Left ventricle myocardium inferior (tissue), 1 donor: ENCODE measurements at regions not wholly inside any gene's neighbourhood (a gene's known extent, or its start where the extent isn't known, plus 50 kb on each side); places are given as distances from the start of the nearest gene placed in this dataset.

Source experiments
- DNase-seq: peaks from one replicate; pipeline ENCODE4 v3.0.0-alpha.2; 2020
- H3K27ac ChIP-seq: fragments of 200-600 bp; replicated peaks from 2 replicates; pipeline ENCODE4 v1.8.0; 2021
- H3K27me3 ChIP-seq: fragments of 200-600 bp; 2 replicates; pipeline ENCODE4 v1.8.0; 2021; ENCODE audit warnings: low read depth
- H3K36me3 ChIP-seq: fragments of 200-600 bp; 2 replicates; pipeline ENCODE4 v1.8.0; 2021
- H3K4me1 ChIP-seq: fragments of 200-600 bp; 2 replicates; pipeline ENCODE4 v1.8.0; 2021
- H3K4me3 ChIP-seq: fragments of 200-600 bp; 2 replicates; pipeline ENCODE4 v1.8.0; 2021; ENCODE audit warnings: mild to moderate bottlenecking, moderate library complexity
- H3K9me3 ChIP-seq: fragments of 200-600 bp; replicated peaks from 2 replicates; pipeline ENCODE4 v1.8.0; 2021
- CTCF ChIP-seq: fragments of 200-600 bp; IDR thresholded peaks from 2 replicates; pipeline ENCODE4 v1.8.0; 2021; ENCODE audit warnings: antibody characterized with exemption, mild to moderate bottlenecking, borderline replicate concordance
- intact Hi-C: fragments of 100-400 bp; cut with micrococcal nuclease; formaldehyde crosslinking; loops from one replicate; pipeline ENCODE4 v1.11.0; 2022
- donor health status: DM: no; HTN: yes; CAD: no; lungs with severe emphysema.

GRCh38 chr22:48382197-48382596, 1445.5 kb downstream of the BRD1 start:
- no peak overlapping the region for H3K4me3 ChIP-seq
- no peak for TF ChIP-seq CTCF
- peaks cover 43% of the 10 kb centered on the region for H3K9me3 ChIP-seq
- H3K27ac ChIP-seq, result no peak overlapping the region
- no peak for DNase-seq
- H3K27me3 ChIP-seq, result peaks cover 45% of the 10 kb centered on the region
- H3K4me1 ChIP-seq, result no peaks in the 10 kb centered on the region
- H3K36me3 ChIP-seq, result no peaks in the 10 kb centered on the region
- intact Hi-C loops, result no loop called here

- TF ChIP-seq CTCF, result no peak
- intact Hi-C loops, result no loop called here
- H3K36me3 ChIP-seq, result no peaks in the 10 kb centered on the region
- no peak for DNase-seq
- no peaks in the 10 kb centered on the region for H3K4me1 ChIP-seq
- H3K27ac ChIP-seq, result no peak overlapping the region
- H3K27me3 ChIP-seq, result peaks cover 65% of the 10 kb centered on the region
- H3K9me3 ChIP-seq, result peaks cover 22% of the 10 kb centered on the region
- no peak overlapping the region for H3K4me3 ChIP-seq
Measured at GRCh38 chr22:48380016-48380665, 1447.5 kb downstream of the BRD1 start.

- Histone ChIP-seq H3K27ac (no peak overlapping the region), H3K4me3 (no peak overlapping the region), H3K36me3 (no peaks in the 10 kb centered on the region), H3K4me1 (no peaks in the 10 kb centered on the region), H3K27me3 (peaks cover 72% of the 10 kb centered on the region), H3K9me3 (peaks cover 15% of the 10 kb centered on the region)
- intact Hi-C loops, result no loop called here
- TF ChIP-seq CTCF, result no peak
- no peak for DNase-seq
Measured at GRCh38 chr22:48379371-48379770, 1448.3 kb downstream of the BRD1 start.

GRCh38 chr22:48378673-48379072, 1449.0 kb downstream of the BRD1 start:
- no peak for TF ChIP-seq CTCF

GRCh38 chr22:48376936-48377712, 1450.5 kb downstream of the BRD1 start:
- TF ChIP-seq CTCF, result no peak
- no peak for DNase-seq
- Histone ChIP-seq H3K4me1 (no peaks in the 10 kb centered on the region), H3K27ac (no peak overlapping the region), H3K9me3 (no peaks in the 10 kb centered on the region), H3K27me3 (peaks cover 90% of the 10 kb centered on the region), H3K36me3 (no peaks in the 10 kb centered on the region), H3K4me3 (no peak overlapping the region)
- intact Hi-C loops, result no loop called here

More at GRCh38 chr22:48378673-48379072, 1449.0 kb downstream of the BRD1 start:
- Histone ChIP-seq H3K27me3 (peaks cover 79% of the 10 kb centered on the region), H3K27ac (no peak overlapping the region), H3K4me1 (no peaks in the 10 kb centered on the region), H3K9me3 (peaks cover 8% of the 10 kb centered on the region), H3K36me3 (no peaks in the 10 kb centered on the region), H3K4me3 (no peak overlapping the region)
- DNase-seq, result no peak
- intact Hi-C loops, result no loop called here
